ENCODE measurements at regions not wholly inside any gene's neighbourhood (a gene's known extent, or its start where the extent isn't known, plus 50 kb on each side); places are given as distances from the start of the nearest gene placed in this dataset.

GRCh38 chr13:68124437-68125086, 894.4 kb upstream of the PCDH9 start:
- Mint-ChIP-seq H3K27me3 (no peaks in the 10 kb centered on the region), H3K27ac (no peak overlapping the region), H3K9me3 (peaks cover 3% of the 10 kb centered on the region), H3K36me3 (ENCODE audit: low read depth) (no peaks in the 10 kb centered on the region), H3K4me3 (no peak overlapping the region), H3K4me1 (ENCODE audit: low read depth) (no peaks in the 10 kb centered on the region)
- DNase-seq (no peak), ATAC-seq (no peak)
- ChIA-PET CTCF (no interaction called here), POLR2A (no interaction called here)
- intact Hi-C loops (cut with micrococcal nuclease), result no loop called here
- no peak for TF ChIP-seq CTCF (IDR thresholded peaks at IDR 0.05)

- DNase-seq, result no peak
- intact Hi-C loops (cut with micrococcal nuclease), result no loop called here
- Mint-ChIP-seq H3K27ac (no peak overlapping the region), H3K9me3 (peaks cover 23% of the 10 kb centered on the region), H3K4me3 (no peak overlapping the region), H3K36me3 (ENCODE audit: low read depth) (no peaks in the 10 kb centered on the region), H3K4me1 (ENCODE audit: low read depth) (no peaks in the 10 kb centered on the region), H3K27me3 (no peaks in the 10 kb centered on the region)
- ChIA-PET CTCF (no interaction called here), POLR2A (no interaction called here)
- ATAC-seq, result no peak
- TF ChIP-seq CTCF (IDR thresholded peaks at IDR 0.05), result no peak
Measured at GRCh38 chr13:68110178-68110768, 880.1 kb upstream of the PCDH9 start.

GRCh38 chr13:68107667-68108066, 877.5 kb upstream of the PCDH9 start:
- Mint-ChIP-seq H3K4me3 (no peak overlapping the region), H3K27me3 (no peaks in the 10 kb centered on the region), H3K36me3 (ENCODE audit: low read depth) (no peaks in the 10 kb centered on the region), H3K27ac (no peak overlapping the region), H3K4me1 (ENCODE audit: low read depth) (no peaks in the 10 kb centered on the region), H3K9me3 (peaks cover 19% of the 10 kb centered on the region)
- ATAC-seq (no peak), DNase-seq (no peak)
- TF ChIP-seq CTCF (IDR thresholded peaks at IDR 0.05), result no peak
- ChIA-PET CTCF (no interaction called here), POLR2A (no interaction called here)
- intact Hi-C loops (cut with micrococcal nuclease), result no loop called here

- Mint-ChIP-seq H3K27ac (no peak overlapping the region), H3K4me1 (ENCODE audit: low read depth) (no peaks in the 10 kb centered on the region), H3K9me3 (peaks cover 9% of the 10 kb centered on the region), H3K27me3 (no peaks in the 10 kb centered on the region), H3K4me3 (no peak overlapping the region), H3K36me3 (ENCODE audit: low read depth) (no peaks in the 10 kb centered on the region)
- intact Hi-C loops (cut with micrococcal nuclease), result no loop called here
- DNase-seq (no peak), ATAC-seq (no peak)
- no peak for TF ChIP-seq CTCF (IDR thresholded peaks at IDR 0.05)
- CTCF ChIA-PET, result no interaction called here
- POLR2A ChIA-PET, result no interaction called here
Measured at GRCh38 chr13:68099631-68100030, 869.5 kb upstream of the PCDH9 start.

- no peak overlapping the region for H3K4me3 Mint-ChIP-seq
- ChIA-PET POLR2A (no interaction called here), CTCF (no interaction called here)
- H3K36me3 Mint-ChIP-seq (ENCODE audit: low read depth), result no peaks in the 10 kb centered on the region
- peaks cover 9% of the 10 kb centered on the region for H3K9me3 Mint-ChIP-seq
- intact Hi-C loops (cut with micrococcal nuclease), result no loop called here
- no peak for TF ChIP-seq CTCF (IDR thresholded peaks at IDR 0.05)
- DNase-seq (no peak), ATAC-seq (no peak)
- H3K4me1 Mint-ChIP-seq (ENCODE audit: low read depth), result no peaks in the 10 kb centered on the region
- no peak overlapping the region for H3K27ac Mint-ChIP-seq
- no peaks in the 10 kb centered on the region for H3K27me3 Mint-ChIP-seq
Measured at GRCh38 chr13:68081061-68081460, 850.9 kb upstream of the PCDH9 start.

Measured in activated CD8-positive, alpha-beta T cell treated with anti-CD3 and anti-CD28 coated beads for 36 hours (primary cell).